Endothelial cell (in vitro differentiated cells): ENCODE measurements at regions not wholly inside any gene's neighbourhood (a gene's known extent, or its start where the extent isn't known, plus 50 kb on each side); places are given as distances from the start of the nearest gene placed in this dataset.

Experiments
- DNase-seq: peaks from one replicate; pipeline ENCODE4 v3.0.0; 2021; ENCODE audit warnings: low spot score
- H3K27ac Mint-ChIP-seq: one replicate; pipeline ENCODE4 v1.8.0; 2021; ENCODE audit warnings: mixed read lengths, inconsistent platforms; ENCODE audit not compliant: unreplicated experiment
- H3K27me3 Mint-ChIP-seq: one replicate; pipeline ENCODE4 v1.8.0; 2021; ENCODE audit warnings: mild to moderate bottlenecking, moderate library complexity, mixed read lengths, inconsistent platforms; ENCODE audit not compliant: unreplicated experiment
- H3K36me3 Mint-ChIP-seq: one replicate; pipeline ENCODE4 v1.8.0; 2021; ENCODE audit warnings: mild to moderate bottlenecking, low read depth, mixed read lengths, inconsistent platforms; ENCODE audit not compliant: unreplicated experiment
- H3K4me1 Mint-ChIP-seq: one replicate; pipeline ENCODE4 v1.8.0; 2021; ENCODE audit warnings: mild to moderate bottlenecking, mixed read lengths, inconsistent platforms; ENCODE audit not compliant: unreplicated experiment
- H3K4me3 Mint-ChIP-seq: one replicate; pipeline ENCODE4 v1.8.0; 2021; ENCODE audit warnings: mild to moderate bottlenecking, mixed read lengths, inconsistent platforms; ENCODE audit not compliant: unreplicated experiment
- H3K9me3 Mint-ChIP-seq: one replicate; pipeline ENCODE4 v1.8.0; 2021; ENCODE audit warnings: mixed read lengths, inconsistent platforms; ENCODE audit not compliant: unreplicated experiment
- CTCF ChIP-seq: fragments of 200-600 bp; sonication (generic); IDR thresholded peaks from one replicate; pipeline ENCODE4 v1.5.0; 2021; ENCODE audit warnings: antibody characterized with exemption; ENCODE audit not compliant: unreplicated experiment

DNA sequence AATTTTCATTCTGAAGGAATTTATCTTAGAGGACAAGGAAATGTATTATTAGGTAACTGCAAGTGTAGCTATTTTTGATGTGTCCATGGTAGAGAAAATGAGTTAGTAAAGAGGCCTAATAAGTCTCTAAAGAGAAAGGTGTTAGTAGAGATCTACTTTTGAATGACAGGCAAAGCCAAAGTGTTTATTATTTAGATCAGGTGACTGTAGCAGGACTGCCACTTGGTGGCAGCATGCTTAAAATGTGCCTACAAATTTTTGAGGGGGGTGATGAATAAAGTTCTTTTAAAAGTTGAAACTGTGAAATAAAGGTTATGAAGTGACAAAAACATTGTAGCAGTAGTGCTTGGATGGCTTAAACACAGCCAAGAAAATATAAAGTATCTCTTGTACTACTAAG lies 421.5 kb upstream of the MEIS1 start:
- no peaks in the 10 kb centered on the region for H3K9me3 Mint-ChIP-seq
- no peak overlapping the region for H3K4me3 Mint-ChIP-seq
- no peak overlapping the region for H3K27ac Mint-ChIP-seq
- H3K36me3 Mint-ChIP-seq, result no peaks in the 10 kb centered on the region
- TF ChIP-seq CTCF, result no peak
- no peak for DNase-seq
- H3K27me3 Mint-ChIP-seq, result no peaks in the 10 kb centered on the region
- H3K4me1 Mint-ChIP-seq, result no peaks in the 10 kb centered on the region

DNA sequence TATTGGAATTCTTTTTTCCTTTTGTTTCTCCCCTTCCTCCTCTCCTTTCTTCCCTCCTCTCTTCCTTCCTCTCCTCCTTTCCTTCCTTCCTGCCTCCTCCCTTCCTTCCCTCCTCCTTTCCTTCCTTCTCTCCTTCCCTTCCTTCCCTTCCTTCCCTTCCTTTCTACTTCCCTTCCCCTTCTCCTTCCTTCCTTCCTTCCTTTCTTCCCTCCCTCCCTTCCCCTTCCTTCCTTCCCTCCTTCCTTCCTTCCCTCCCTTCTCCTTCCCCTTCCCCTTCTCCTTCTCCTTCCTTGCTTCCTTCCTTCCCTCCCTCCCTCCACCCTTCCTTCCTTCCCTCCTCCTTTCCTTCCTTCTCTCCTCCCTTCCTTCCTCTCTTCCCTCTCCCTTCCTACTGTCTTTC lies 431.0 kb upstream of the MEIS1 start:
- Mint-ChIP-seq H3K4me1 (no peaks in the 10 kb centered on the region), H3K4me3 (no peak overlapping the region)

DNA sequence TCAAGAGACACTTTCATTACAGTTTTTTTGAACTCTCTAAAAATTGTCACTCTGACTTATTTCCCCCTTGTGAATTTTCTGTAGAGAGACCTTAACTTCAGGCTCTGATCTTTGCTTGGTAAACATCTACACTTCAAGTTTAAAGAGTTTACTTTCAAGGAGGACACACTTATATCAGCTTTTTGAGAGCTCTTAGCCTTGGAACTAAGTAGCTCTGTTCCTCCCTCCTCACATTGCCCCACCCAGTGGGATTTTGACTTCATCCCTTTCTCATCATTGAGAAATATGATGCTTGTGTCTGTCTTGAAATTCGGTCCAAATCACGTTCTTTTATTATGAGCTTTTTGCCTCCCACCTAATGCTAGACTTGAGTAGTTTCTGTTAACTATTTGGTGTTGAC lies 433.4 kb upstream of the MEIS1 start:
- H3K9me3 Mint-ChIP-seq, result no peaks in the 10 kb centered on the region
- H3K4me1 Mint-ChIP-seq, result no peaks in the 10 kb centered on the region
- peaks cover 1% of the 10 kb centered on the region for H3K27me3 Mint-ChIP-seq
- H3K27ac Mint-ChIP-seq, result no peak overlapping the region
- DNase-seq, result no peak
- no peaks in the 10 kb centered on the region for H3K36me3 Mint-ChIP-seq
- no peak overlapping the region for H3K4me3 Mint-ChIP-seq
- TF ChIP-seq CTCF, result no peak

More for the DNA sequence above, 431.0 kb upstream of the MEIS1 start:
- TF ChIP-seq CTCF, result no peak
- H3K27ac Mint-ChIP-seq, result no peak overlapping the region
- no peaks in the 10 kb centered on the region for H3K36me3 Mint-ChIP-seq
- DNase-seq, result no peak
- no peaks in the 10 kb centered on the region for H3K9me3 Mint-ChIP-seq
- no peaks in the 10 kb centered on the region for H3K27me3 Mint-ChIP-seq

DNA sequence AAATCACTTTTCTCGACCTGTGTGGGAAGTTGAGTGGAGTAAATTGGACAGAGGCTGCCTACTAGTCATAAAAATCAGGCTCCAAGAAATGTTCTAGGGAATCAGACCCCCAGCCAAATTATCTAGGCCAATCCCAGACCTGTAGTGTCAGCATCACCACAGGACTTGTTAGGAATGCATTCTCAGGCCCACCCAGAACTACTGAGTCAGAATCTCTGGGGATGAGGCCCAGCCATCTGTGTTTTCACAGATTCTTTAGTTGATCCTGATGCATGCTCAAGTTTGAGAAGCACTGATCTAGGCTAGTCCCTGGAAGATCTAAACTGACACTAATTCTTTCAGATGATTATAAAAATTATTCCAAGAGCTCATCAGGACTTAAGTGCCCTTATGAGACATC lies 434.0 kb upstream of the MEIS1 start:
- no peak for DNase-seq
- no peaks in the 10 kb centered on the region for H3K9me3 Mint-ChIP-seq
- H3K4me3 Mint-ChIP-seq, result no peak overlapping the region
- peaks cover 1% of the 10 kb centered on the region for H3K27me3 Mint-ChIP-seq
- H3K27ac Mint-ChIP-seq, result no peak overlapping the region
- no peaks in the 10 kb centered on the region for H3K36me3 Mint-ChIP-seq
- no peaks in the 10 kb centered on the region for H3K4me1 Mint-ChIP-seq
- no peak for TF ChIP-seq CTCF

GRCh38 chr2:65999796-66000195 lies 435.1 kb upstream of the MEIS1 start:
- no peak for DNase-seq
- Mint-ChIP-seq H3K27ac (no peak overlapping the region), H3K36me3 (no peaks in the 10 kb centered on the region), H3K9me3 (no peaks in the 10 kb centered on the region), H3K27me3 (peaks cover 1% of the 10 kb centered on the region), H3K4me3 (no peak overlapping the region), H3K4me1 (no peaks in the 10 kb centered on the region)
- TF ChIP-seq CTCF, result no peak
